Anterior cingulate cortex (tissue), 58 donors: ENCODE measurements at regions not wholly inside any gene's neighbourhood (a gene's known extent, or its start where the extent isn't known, plus 50 kb on each side); places are given as distances from the start of the nearest gene placed in this dataset.
"Not testable (repeated sequence)": the region's sequence is repeated elsewhere in the genome, so short reads cannot be mapped to it uniquely, and the experiment has no call there.

ENCODE experiments used
- DNase-seq, 58 donors: peaks; one replicate each; lab custom pipeline; 2025; lab: John Stamatoyannopoulos, UW

DNA sequence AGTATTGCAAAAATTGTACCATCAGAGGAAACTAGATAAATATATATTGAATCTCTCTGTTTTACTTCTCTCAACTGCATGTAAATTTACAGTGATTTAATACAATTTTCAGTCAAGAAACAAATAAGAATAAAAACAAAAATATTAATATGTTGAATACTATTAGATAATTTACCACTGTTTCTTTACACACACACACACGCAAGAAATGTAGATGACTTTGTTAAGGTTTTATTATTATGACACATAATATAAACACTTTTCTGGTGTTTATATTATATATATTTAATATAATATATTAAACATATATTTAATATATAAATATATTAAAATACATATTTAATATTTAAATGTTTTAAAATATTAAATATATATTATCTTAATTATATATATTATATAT lies 814.3 kb upstream of the CDH10 start:
- DNase-seq = no peak

DNA sequence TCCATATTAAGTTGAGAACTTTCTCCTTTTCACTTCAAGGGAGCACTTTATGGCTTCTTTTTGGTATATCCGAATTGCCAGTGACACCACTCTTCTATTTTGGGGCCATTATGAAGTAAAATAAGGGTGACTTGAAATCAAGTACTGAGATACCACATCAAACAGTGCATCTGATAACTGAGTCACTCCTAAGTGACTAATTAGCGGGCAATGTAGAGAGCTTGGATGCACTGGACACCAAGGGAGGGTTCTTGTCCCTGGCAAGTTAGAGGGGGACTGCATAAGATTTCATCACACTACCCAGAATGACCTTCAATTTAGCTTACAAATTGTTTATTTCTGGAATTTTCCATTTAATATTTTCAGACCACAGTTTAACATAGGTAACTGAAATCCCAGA lies 813.9 kb upstream of the CDH10 start:
- no peak for DNase-seq

DNA sequence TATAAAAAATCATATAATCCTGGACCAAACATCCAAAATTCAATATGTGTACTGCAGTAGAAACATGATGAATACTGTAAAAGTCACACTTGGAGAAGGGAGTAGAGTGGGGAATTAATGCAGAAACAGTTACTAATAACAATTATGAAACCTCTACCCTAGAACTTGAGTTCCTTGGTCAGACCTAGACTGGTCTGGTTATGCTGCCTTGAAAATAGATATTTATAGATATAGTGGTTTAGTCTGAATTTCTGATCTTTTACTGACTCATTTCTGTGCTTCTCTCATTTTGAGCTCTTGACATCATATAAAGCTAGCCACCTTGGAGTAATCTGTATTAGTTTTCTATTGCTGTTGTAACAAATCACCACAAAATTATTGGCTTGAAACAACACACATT lies 808.7 kb upstream of the CDH10 start:
- no peak for DNase-seq

DNA sequence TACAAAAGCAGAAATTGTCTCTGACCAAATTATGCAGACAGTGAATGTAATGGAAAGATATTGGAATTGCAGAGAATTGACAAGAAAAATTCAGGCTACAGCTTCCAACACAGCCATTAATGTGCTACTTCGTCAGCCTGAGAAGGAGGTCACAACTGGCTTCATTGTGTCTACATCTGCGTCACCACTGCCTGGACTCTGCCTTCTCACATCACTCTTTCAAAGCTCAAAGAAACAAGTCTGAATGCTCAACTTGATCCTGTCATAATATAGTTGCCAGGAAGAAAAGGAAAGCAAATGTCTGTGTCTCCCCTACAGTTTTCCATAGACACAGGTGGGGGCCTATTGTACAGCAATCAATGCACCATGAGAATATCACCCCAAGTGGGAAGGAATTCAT lies 806.5 kb upstream of the CDH10 start:
- no peak for DNase-seq

DNA sequence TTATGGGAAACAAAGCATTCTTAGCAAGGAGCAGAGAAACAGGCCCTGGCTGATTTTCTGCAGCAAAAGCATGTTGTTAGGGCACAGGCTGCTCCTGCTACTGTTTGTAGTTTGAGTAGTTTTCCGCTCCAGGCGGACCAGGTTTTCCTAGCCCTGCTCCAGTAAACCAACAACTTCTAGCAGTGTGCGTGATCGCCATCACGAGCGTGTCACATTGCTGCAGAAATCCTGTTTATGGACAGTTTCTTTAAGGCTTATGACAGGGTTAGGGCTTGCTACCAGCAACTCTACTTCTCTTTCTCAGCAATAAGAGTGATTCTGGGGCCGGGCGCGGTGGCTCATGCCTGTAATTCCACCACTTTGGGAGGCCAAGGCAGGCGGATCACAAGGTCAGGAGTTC lies 803.9 kb upstream of the CDH10 start:
- no peak for DNase-seq

DNA sequence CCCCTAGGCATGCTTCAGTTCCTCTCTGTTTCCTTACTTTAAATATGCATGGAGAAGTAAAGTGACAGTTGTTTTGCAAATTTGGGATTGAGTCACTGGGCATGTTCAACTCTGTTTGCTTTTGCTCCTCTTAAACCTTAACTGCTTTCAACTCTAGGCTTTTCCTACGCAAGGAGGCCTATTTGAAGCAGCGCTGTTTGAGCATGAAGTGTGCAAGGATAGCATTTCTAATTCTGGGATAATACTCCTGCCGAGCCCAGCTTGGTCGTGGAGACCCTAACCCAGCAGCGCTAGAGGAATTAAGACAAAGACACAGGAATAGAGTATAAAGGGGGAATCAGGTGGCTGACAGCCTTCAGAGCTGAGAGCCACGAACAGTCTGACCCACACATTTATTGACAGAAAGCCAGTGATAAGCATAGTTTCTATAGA lies 803.4 kb upstream of the CDH10 start:
- DNase-seq = no peak

DNA sequence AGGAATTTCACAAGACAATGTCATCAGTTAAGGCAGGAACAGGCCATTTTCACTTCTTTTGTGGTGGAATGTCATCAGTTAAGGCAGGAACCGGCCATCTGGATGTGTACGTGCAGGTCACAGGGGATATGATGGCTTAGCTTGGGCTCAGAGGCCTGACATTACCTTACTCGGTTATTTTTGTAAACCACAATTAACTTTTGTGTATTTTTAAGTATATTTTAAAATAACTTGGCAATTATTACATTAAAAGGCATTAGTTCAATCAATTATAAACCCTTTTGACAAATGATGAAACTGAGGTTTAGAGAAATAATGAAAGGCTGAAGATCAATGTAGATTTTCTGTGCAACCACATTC lies 801.3 kb upstream of the CDH10 start:
- not testable (repeated sequence) for DNase-seq

DNA sequence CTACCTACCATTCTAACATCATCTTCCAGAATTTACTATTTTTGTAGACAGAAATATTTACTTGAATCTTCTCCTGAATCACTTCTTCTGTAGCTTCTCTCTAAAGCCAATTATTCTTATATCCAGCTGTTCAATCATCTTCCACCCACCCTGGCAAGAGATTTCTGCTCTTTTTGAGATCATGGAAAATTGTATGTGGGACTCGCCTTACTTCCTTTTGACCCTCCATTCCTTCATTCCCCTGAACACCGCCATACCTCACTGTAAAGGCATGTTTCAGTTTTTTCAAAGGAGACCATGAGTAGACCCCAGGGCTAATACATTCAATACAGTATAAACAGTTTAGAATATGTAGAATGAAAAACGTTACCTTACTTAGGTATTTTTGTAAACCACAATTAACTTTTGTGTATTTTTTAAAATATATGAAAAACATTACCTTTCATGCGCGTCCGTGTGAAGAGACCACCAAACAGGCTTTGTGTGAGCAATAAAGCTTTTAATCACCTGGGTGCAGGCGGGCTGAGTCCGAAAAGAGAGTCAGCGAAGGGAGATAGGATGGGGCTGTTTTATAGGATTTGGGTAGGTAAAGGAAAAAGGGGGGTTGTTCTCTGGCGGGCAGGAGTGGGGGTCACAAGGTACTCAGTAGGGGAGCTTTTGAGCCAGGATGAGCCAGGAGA lies 800.7 kb upstream of the CDH10 start:
- DNase-seq = not testable (repeated sequence)

DNA sequence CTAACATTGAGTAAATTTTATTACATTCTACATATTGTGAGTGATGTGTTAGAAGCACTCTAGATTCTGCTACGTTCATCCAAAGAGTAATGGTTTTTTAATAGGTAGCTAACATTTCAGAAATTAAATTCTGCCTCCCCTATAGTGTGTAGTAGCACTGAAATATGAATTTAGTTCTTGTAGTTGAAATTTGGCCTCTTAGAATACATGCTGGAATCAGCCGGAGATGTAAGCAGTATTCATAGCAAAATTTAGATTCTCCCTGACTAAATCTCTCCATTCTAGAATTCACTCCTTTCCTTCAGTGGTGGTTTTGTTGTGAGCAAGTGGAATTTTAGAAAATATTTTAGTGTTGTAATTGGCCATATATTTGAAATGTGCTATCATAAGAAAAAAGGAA lies 799.9 kb upstream of the CDH10 start:
- no peak for DNase-seq

DNA sequence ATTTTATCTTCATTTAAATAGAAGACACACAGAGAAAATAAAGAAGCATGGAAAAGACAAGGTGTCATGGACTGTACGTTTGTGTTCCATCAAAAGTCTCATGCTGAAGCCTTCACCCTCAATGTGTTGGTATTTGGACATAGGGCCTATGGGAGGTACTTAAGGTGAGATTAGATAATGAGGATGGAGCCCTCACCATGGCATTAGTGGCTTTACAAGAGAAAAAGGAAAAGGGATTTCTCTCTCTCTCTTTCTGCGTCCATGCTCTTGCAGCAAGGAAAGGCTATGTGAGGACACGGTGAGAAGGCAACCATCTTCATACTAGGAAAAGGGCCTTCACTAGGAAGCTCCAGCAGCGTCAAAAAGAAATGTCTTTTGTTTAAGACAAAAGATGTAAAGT lies 797.0 kb upstream of the CDH10 start:
- no peak for DNase-seq

DNA sequence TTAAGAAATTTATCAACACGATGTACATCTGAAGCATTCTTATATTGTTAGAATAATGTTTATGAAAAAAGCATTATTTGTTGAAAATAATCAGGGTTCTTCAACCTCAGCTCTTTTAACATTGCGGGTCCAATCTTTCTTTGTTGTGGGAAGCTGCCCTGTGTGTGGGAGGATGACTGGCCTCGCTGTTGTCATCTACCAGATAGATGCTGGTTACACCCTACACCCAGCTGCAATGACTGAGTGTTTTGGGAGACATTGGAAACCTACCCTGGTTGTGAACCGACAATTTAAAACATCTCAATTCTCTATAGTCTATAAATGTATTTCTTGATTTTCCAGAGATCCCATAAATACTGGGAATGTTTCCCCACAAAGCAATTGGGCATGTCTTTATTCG lies 794.2 kb upstream of the CDH10 start:
- DNase-seq = no peak

DNA sequence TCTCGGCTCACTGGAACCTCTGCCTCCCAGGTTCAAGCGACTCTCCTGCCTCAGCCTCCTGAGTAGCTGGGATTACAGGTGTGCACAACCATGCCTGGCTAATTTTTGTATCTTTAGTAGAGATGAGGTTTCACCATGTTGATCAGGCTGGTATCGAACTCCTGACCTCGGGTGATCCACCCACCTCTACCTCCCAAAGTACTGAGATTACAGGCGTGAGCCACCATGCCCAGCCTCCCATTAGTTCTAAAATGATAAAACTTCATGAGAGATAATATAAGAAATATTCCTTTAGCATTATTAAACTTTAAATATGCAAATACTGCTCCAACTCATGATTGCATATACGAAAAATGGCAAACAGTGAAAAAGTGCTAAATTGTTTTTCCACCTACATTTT lies 793.6 kb upstream of the CDH10 start:
- DNase-seq = not testable (repeated sequence)

DNA sequence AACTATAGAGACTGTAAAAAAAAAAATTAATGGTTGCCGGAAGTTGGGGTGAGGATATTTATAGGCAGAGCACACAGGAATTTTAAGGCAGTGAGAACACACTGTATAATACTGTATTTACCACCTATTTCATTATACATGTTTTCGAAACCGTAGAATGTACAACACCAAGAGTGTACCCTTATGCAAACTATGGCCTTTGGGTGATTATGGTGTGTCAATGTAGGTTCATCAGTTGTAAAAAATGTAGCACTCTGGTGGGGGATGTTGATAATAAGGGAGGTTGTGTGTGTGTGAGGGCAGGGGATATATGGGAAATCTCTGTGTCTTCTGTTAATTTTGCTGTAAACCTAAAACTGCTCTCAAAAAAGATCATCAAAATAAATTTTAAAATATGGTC lies 791.7 kb upstream of the CDH10 start:
- DNase-seq = no peak

DNA sequence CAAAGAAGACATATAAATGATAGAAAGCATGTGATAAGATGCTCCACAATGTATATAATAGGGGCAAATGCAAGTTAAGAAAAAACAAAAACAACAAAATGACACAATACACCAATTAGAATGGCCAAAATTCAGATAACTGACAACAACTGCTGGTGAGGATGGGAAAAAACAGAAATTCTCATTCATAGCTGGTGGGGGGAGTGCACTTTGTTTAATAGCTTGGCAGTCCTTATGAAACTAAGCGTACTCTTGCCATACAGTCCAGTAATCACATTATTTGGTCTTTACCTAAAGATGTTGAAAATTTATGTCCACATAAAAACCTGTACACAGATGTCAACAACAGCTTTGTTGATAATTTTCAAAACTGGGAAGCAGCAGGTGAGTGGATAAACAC lies 791.1 kb upstream of the CDH10 start:
- DNase-seq = no peak

DNA sequence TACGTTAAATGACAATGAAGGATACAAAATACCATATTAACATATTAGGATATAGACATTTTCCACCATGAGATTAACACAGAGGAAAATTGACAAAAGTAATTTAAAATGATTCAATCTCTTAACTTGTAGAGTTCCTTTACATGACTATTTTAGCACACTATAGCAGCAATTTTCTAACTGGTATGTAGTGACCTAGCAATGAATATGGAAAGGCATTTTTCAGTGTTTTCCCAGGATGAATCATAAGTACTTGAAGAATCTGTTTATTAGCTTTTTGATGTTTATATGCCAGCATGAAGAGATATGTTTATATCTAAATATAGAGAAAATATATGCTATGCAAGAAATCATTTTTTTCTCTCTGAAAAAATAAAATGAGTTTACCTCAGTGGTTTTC lies 782.5 kb upstream of the CDH10 start:
- no peak for DNase-seq

DNA sequence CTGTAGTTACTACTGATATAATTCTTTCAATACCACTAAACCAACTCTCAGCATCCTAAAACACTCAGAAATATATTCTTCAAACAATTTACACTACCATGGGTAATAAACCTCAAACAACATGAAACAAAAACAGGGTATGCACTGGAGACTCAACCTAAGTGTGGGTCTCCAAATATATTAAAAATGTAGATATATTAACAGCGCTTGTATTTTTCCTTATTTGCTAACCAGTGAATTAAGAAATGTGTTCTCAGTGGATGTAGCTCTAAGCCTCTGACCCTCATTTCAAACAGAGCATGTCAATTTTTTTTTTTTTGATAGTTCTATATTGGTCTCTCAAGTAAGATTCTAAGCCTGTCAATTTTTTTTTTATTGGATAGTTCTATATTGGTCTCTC lies 778.5 kb upstream of the CDH10 start:
- no peak for DNase-seq

DNA sequence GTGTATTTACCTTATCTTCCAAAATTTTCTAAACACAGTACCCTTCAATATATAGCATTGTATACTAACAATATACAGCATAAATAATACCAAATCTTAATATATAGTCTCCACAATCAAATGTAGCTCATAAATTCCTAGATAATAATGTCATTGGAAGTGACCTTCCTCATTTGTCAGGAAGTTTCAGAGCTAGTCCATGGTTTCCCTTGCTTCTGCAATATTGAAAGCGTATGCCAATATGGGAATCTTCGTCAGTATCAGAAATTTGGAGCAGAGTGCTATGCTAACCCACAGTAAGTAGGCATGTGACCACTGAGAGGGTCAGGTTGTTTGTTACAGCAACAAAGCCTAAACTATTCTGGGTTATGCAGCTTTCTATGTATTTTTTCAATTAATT lies 774.9 kb upstream of the CDH10 start:
- DNase-seq = no peak

DNA sequence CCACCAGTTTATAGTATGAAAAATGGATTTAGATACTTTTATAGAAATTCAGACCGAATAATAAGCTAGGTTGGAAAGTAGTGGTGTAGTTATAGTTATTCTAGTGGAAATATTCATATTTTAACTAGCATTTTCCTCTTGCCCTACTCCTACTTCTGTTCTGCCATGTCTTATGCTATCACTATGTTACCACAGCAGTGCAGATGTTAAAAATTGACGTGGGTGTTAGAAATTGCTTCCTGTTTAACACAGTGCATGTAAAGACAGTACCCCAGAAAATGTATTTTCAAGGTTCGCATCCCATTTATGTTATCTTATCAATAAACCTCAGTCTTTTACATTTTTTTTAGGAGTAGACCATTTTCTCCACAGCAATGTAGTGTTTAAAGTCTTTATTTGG lies 774.2 kb upstream of the CDH10 start:
- no peak for DNase-seq

DNA sequence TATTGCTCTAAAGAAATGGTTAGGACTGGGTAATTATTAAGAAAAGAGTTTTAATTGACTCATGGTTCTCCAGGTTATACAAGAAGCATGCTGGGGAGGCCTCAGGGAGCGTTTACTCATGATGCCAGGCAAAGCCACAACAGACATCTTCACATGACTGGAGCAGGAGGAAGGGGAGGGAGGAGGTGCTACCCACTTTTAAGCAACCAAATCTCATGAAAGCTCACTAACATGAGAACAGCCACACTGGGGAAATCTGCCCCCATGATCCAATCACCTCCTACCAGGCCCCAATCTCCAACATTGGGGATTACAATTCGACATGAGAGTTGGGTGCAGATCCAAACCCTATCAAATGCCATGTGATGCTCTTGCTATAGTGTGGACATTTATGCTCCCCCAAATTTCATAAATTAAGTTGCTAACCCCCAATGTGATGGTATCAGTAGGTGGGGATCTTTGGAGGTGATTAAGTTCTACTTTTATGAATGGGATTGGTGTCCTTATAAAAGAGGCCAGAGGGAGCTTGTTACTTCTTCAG lies 773.6 kb upstream of the CDH10 start:
- DNase-seq = no peak

DNA sequence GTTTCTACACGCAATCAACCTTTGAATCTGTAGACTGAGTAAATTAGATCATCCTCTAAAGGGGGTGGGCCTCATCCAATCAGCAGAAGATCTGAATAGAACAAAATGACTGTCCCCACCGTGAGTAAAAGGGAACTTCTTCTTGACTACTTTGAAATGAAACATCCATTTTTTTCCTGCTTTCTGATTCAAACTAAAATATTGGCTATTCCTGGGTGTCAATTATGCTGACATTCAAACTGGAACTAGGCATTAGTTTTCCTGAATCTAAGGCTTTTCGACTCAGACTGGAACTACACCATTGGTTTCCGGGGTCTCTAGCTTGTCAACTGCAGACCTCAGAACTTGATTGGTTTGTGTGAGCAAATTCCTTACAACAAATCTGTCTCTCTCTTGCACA lies 772.2 kb upstream of the CDH10 start:
- DNase-seq = no peak

DNA sequence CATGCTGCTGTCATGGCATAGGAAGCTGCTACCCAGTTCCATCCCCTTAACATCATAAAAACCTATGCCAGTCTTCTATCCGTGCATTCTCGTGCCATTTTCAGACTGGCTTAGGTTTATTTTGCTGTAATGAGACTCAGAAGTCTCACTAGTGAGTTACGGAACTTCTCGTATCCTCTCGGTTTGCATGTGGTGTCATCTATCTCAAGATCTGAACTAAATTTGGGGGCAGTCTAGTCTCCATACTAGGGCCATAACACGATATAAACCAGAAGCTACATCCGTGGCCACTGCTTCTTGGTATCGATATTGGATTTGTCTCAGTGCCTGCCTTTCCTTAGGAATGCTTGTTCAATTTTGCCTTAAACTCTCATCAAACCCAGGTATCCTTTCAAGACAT lies 771.2 kb upstream of the CDH10 start:
- DNase-seq = no peak

DNA sequence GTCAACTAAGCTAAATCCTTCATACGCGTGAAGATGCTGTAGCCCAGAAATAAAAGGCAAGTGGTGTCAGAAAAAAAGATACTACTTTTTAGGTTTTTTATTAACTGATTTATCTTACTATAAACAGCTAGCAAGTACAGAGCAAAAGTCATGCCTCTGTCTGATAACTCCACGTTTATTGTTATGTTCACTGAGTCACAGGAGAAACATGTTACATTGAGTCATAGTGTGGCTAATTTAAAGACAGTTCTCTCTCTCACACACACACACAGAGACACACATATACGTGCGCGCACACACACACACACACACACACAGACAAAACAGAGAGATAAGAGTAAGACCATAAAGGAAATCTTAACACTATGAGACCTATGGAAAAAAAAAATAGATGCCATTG lies 770.0 kb upstream of the CDH10 start:
- no peak for DNase-seq

DNA sequence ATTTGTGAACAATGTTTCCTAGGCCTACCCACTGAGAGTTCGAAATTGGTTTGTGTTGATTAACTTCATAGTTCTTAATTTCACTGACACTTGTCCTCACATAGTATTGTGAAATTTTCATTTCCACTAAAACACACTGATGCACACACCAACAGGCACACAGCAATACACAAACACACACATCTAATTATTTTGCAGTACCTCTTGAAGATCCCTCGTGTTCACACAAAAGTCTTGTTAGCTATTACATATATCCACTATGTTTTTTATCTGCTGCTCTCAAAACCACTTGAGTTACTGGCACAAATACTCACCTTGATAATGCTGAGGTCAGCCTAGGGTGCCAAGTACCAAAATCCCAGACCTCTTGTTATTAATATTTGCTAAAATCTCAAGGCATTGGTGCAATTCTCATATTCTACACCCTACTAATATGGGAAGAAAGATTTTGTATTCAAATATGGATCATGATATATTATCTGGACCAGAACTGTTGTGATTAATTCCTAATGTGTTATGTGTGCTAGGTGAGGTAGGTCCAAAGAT lies 767.4 kb upstream of the CDH10 start:
- DNase-seq = no peak
